Endothelial cell of umbilical vein (primary cell): ENCODE measurements at regions not wholly inside any gene's neighbourhood (a gene's known extent, or its start where the extent isn't known, plus 50 kb on each side); places are given as distances from the start of the nearest gene placed in this dataset.

Experiments used
- BruUV-seq: library from RNA; stranded (reverse); fragments of 400-500 nt; replicated peaks from 2 replicates; lab custom pipeline; 2021; lab: Mats Ljungman, UMichigan
- CTCF ChIA-PET: fragments of 300-600, 350-600 bp; sonication (Branson Sonifier 250); formaldehyde crosslinking; loops from one replicate; lab custom pipeline; 2021; ENCODE audit warnings: antibody characterized with exemption, inconsistent platforms; lab: Charles Lee
- POLR2A ChIA-PET: fragments of 300-600, 350-600 bp; sonication (Branson Sonifier 250); formaldehyde crosslinking; loops from one replicate; lab custom pipeline; 2021; ENCODE audit warnings: antibody characterized with exemption, inconsistent platforms; lab: Charles Lee
- DNase-seq: peaks from one replicate; pipeline ENCODE4 v3.0.0-alpha.2; 2011; ENCODE audit warnings: low read depth, low spot score
- FAIRE-seq: peaks from 2 replicates; lab custom pipeline; 2011; peaks lifted over from hg19 to GRCh38; lab: Jason Lieb, UNC
- H2AFZ ChIP-seq: 2 replicates; pipeline ENCODE4 v1.6.0; 2012; ENCODE audit warnings: low read depth, low read length, control low read depth, inconsistent platforms
- H3K27ac ChIP-seq: 2 replicates; pipeline ENCODE4 v1.5.1; 2011; ENCODE audit warnings: low read depth, mild to moderate bottlenecking, control low read depth, low read length, moderate library complexity; ENCODE audit not compliant: insufficient read depth
- H3K27me3 ChIP-seq, 2 experiments: 2 replicates each; pipeline versions ENCODE4 v1.6.0 to v1.6.1; 2011; ENCODE audit warnings: low read length in 2 of 2, mixed read lengths in 1 of 2; ENCODE audit not compliant: control insufficient read depth in 2 of 2, insufficient read depth in 2 of 2
- H3K36me3 ChIP-seq, 2 experiments: 2 replicates in 1 of 2; 3 replicates in 1 of 2; pipeline ENCODE4 v1.5.1; 2011; ENCODE audit warnings: low read length in 2 of 2, mild to moderate bottlenecking in 1 of 2, moderate library complexity in 1 of 2; ENCODE audit not compliant: control insufficient read depth in 2 of 2, insufficient read depth in 2 of 2; ENCODE audit errors: extremely low read depth in 1 of 2
- H3K4me1 ChIP-seq: 3 replicates; pipeline ENCODE4 v1.5.1; 2011; ENCODE audit warnings: mild to moderate bottlenecking, low read length; ENCODE audit not compliant: control insufficient read depth, insufficient read depth; ENCODE audit errors: extremely low read depth
- H3K4me2 ChIP-seq: 2 replicates; pipeline ENCODE4 v1.6.1; 2011; ENCODE audit warnings: low read length, control low read depth, mixed read lengths; ENCODE audit not compliant: insufficient read depth
- H3K4me3 ChIP-seq, 3 experiments: fragments of 200-600 bp in 1 of 3; sonication (generic), shearing (Covaris generic) in 1 of 3; replicated peaks in 1 of 3; 2 replicates each; pipeline ENCODE4 v1.5.1; 2011 to 2016; ENCODE audit warnings: control low read depth in 3 of 3, low read length in 3 of 3, mild to moderate bottlenecking in 2 of 3, inconsistent platforms in 1 of 3, low read depth in 1 of 3, moderate library complexity in 1 of 3; ENCODE audit not compliant: insufficient read depth in 1 of 3
- H3K79me2 ChIP-seq: 2 replicates; pipeline ENCODE4 v1.6.0; 2012; ENCODE audit warnings: low read length, inconsistent platforms; ENCODE audit not compliant: control insufficient read depth, insufficient read depth
- H3K9ac ChIP-seq: replicated peaks from 2 replicates; pipeline ENCODE3; 2011; ENCODE audit warnings: low read length, control low read depth; ENCODE audit not compliant: insufficient read depth; ENCODE audit errors: extremely low read depth
- H3K9me1 ChIP-seq: replicated peaks from 3 replicates; pipeline ENCODE4 v1.6.0; 2011; ENCODE audit warnings: mild to moderate bottlenecking, low read length; ENCODE audit not compliant: control insufficient read depth, insufficient read depth; ENCODE audit errors: extremely low read depth
- H3K9me3 ChIP-seq: replicated peaks from 2 replicates; pipeline ENCODE4 v1.5.1; 2012; ENCODE audit warnings: low read length, inconsistent platforms; ENCODE audit not compliant: control insufficient read depth, insufficient read depth
- H4K20me1 ChIP-seq: replicated peaks from 2 replicates; pipeline ENCODE3; 2011; ENCODE audit warnings: mild to moderate bottlenecking, low read length; ENCODE audit not compliant: control insufficient read depth, insufficient read depth; ENCODE audit errors: extremely low read depth
- EZH2 ChIP-seq: IDR thresholded peaks from 2 replicates; pipeline ENCODE4 v1.6.1; 2012; ENCODE audit warnings: borderline replicate concordance, low read depth, mild to moderate bottlenecking, moderate library complexity, low read length, inconsistent platforms; ENCODE audit not compliant: severe bottlenecking
- FOS ChIP-seq: IDR thresholded peaks from 2 replicates; pipeline ENCODE4 v1.6.1; 2011; ENCODE audit warnings: mild to moderate bottlenecking, low read length, moderate library complexity, borderline replicate concordance; ENCODE audit not compliant: insufficient read depth
- GATA2 ChIP-seq: IDR thresholded peaks from 2 replicates; pipeline ENCODE4 v1.7.0; 2011; ENCODE audit warnings: low read depth, mild to moderate bottlenecking, moderate library complexity, mixed read lengths, low read length; ENCODE audit not compliant: insufficient read length, insufficient read depth
- JUN ChIP-seq: IDR thresholded peaks from 2 replicates; pipeline ENCODE4 v1.6.1; 2011; ENCODE audit warnings: borderline replicate concordance, low read depth; ENCODE audit not compliant: insufficient read length, insufficient read depth
- MYC ChIP-seq: IDR thresholded peaks from one replicate; pipeline ENCODE4 v1.6.1; 2011; ENCODE audit warnings: mild to moderate bottlenecking, low read depth, low read length
- POLR2A ChIP-seq: IDR thresholded peaks from 2 replicates; pipeline ENCODE4 v1.6.1; 2012; ENCODE audit warnings: low read depth, mild to moderate bottlenecking, control low read depth, low read length
- POLR2AphosphoS5 ChIP-seq: IDR thresholded peaks from 2 replicates; pipeline ENCODE4 v1.6.1; 2012; ENCODE audit warnings: low read depth, mild to moderate bottlenecking, control low read depth, low read length, moderate library complexity; ENCODE audit not compliant: insufficient read depth
- dilution Hi-C: fragments of 300-500 bp; cut with MboI; formaldehyde crosslinking; loops from one replicate; pipeline ENCODE4 v1.15.0; 2019; ENCODE audit warnings: low sequenced_read_pairs; ENCODE audit not compliant: extremely low pct_ligation_motif_present
- intact Hi-C: fragments of 100-400 bp; cut with micrococcal nuclease; formaldehyde crosslinking; loops from one replicate; pipeline ENCODE4 v1.10.0; 2022
- TF ChIP-seq, protein P1 (sequence below): IDR thresholded peaks from 2 replicates; pipeline ENCODE4 v1.6.1; 2011; ENCODE audit not compliant: insufficient read depth, insufficient read length
- TF ChIP-seq, protein P2 (sequence below), 2 donors: IDR thresholded peaks; 1 replicate in 1 of 2; 2 replicates in 1 of 2; pipeline ENCODE4 v1.5.1; 2011; ENCODE audit warnings: low read length in 2 of 2, mild to moderate bottlenecking in 2 of 2, moderate library complexity in 2 of 2, control low read depth in 1 of 2, inconsistent platforms in 1 of 2, low read depth in 1 of 2; ENCODE audit not compliant: insufficient read depth in 1 of 2; ENCODE audit errors: extremely low read depth in 1 of 2

GRCh38 chr2:215808996-215809395, 204.4 kb downstream of the MREG start:
- Histone ChIP-seq H3K4me1 (no peaks in the 10 kb centered on the region), H4K20me1 (peaks cover 5% of the 10 kb centered on the region), H3K79me2 (peaks cover 36% of the 10 kb centered on the region), H3K27ac (no peak overlapping the region), H3K4me3 (peak overlapping the region in 1 of 3 experiments; percentile 28), H3K27me3 (no peaks in the 10 kb centered on the region), H3K9me1 (peaks cover 2% of the 10 kb centered on the region), H3K36me3 (peaks cover 5% of the 10 kb centered on the region in 2 experiments), H3K4me2 (peak overlapping the region; percentile 30), H2AFZ (no peak overlapping the region), H3K9ac (peak overlapping the region; percentile 4), H3K9me3 (no peaks in the 10 kb centered on the region)
- DNase-seq: no peak
- no peak for TF ChIP-seq MYC
- no peak for TF ChIP-seq JUN
- TF ChIP-seq, protein P1, sequence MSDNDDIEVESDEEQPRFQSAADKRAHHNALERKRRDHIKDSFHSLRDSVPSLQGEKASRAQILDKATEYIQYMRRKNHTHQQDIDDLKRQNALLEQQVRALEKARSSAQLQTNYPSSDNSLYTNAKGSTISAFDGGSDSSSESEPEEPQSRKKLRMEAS: no peak
- TF ChIP-seq, protein P2, sequence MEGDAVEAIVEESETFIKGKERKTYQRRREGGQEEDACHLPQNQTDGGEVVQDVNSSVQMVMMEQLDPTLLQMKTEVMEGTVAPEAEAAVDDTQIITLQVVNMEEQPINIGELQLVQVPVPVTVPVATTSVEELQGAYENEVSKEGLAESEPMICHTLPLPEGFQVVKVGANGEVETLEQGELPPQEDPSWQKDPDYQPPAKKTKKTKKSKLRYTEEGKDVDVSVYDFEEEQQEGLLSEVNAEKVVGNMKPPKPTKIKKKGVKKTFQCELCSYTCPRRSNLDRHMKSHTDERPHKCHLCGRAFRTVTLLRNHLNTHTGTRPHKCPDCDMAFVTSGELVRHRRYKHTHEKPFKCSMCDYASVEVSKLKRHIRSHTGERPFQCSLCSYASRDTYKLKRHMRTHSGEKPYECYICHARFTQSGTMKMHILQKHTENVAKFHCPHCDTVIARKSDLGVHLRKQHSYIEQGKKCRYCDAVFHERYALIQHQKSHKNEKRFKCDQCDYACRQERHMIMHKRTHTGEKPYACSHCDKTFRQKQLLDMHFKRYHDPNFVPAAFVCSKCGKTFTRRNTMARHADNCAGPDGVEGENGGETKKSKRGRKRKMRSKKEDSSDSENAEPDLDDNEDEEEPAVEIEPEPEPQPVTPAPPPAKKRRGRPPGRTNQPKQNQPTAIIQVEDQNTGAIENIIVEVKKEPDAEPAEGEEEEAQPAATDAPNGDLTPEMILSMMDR (IDR thresholded peaks at IDR 0.05; ENCODE audit: extremely low read depth in 1 of 2, insufficient read depth in 1 of 2, low read depth in 1 of 2, low read length in 2 of 2): no peak
- TF ChIP-seq EZH2: no peak
- no peak for TF ChIP-seq GATA2
- TF ChIP-seq FOS: no peak
- TF ChIP-seq POLR2AphosphoS5: no peak
- no peak for TF ChIP-seq POLR2A
- POLR2A ChIA-PET: no interaction called here
- dilution Hi-C loops: no loop called here
- CTCF ChIA-PET: interaction anchor here (0.9 to 1.4 kb wide), 2 partner anchors 13 to 15 kb away, joined by 3 read pairs; no protein-coding TSS in a partner anchor
- BruUV-seq: no TSS peak
- no peak for FAIRE-seq
- intact Hi-C loops: no loop called here
